HG02588 (cell line): ENCODE measurements at regions not wholly inside any gene's neighbourhood (a gene's known extent, or its start where the extent isn't known, plus 50 kb on each side); places are given as distances from the start of the nearest gene placed in this dataset.
A peak's percentile ranks its signal among the peaks of the same experiment; 100 is the strongest.

Source experiments
- ATAC-seq: cut with Tn5 transposase; IDR thresholded peaks from one replicate; pipeline ENCODE4 v1.9.1; 2021; ENCODE audit warnings: mild to moderate bottlenecking, moderate library complexity; ENCODE audit not compliant: unreplicated experiment

DNA sequence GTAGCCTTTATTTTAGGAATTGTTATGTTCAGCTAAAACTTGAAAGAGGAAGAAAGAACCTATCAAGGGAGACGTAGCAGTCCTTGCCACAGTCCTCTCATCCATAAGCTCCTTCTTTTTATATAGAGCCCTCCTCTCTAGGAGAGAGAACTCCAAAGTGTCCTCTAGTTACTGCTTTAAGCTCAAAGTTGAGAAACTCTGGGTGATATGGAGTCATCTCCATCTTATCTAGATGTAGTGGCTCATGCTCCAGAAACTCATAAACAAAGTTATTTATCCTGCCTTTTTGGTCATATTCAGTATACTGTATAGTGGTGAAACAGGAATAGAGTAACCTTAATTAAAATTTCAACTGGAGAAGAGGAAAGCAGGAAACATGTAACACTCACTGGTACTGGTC, 90.4 kb upstream of the ATF7IP start:
- ATAC-seq = no peak

GRCh38 chr12:14275886-14276285, 89.6 kb upstream of the ATF7IP start:
- ATAC-seq = no peak

DNA sequence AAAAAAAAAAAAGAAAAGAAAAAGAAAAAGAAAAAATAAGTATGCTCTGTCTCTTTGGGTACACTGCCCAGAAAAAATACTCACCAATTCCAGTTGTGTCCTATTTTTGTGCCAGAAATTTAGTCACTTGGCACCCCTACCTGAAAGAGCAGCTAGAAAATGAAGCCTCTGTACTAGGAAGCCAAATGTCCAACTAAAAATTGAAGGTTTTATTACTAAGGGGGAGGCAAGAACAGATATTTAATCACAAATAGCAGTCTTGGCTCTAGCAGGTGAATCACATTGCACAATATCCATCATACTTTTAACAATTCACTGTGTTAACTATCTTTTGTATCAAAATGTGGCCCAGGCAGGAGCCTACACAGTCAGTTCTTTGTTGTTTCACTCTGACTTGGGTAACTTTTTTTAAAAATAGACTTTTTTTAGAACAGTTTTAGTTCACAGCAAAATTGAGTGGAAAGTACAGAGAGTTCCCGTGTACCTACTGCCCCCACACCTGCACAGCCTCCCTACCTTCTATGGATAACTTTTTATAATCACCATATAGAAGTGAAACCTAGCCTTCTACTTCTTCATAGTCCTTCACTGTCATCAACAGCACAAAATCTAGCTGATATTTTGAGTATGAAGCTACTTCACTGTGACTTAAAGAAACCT, 87.1 kb upstream of the ATF7IP start:
- no peak for ATAC-seq

GRCh38 chr12:14279845-14280244, 85.6 kb upstream of the ATF7IP start:
- ATAC-seq = no peak

GRCh38 chr12:14280921-14281320, 84.6 kb upstream of the ATF7IP start:
- no peak for ATAC-seq

- ATAC-seq = no peak
These were observed 83.9 kb upstream of the ATF7IP start for GRCh38 chr12:14281539-14281938.

DNA sequence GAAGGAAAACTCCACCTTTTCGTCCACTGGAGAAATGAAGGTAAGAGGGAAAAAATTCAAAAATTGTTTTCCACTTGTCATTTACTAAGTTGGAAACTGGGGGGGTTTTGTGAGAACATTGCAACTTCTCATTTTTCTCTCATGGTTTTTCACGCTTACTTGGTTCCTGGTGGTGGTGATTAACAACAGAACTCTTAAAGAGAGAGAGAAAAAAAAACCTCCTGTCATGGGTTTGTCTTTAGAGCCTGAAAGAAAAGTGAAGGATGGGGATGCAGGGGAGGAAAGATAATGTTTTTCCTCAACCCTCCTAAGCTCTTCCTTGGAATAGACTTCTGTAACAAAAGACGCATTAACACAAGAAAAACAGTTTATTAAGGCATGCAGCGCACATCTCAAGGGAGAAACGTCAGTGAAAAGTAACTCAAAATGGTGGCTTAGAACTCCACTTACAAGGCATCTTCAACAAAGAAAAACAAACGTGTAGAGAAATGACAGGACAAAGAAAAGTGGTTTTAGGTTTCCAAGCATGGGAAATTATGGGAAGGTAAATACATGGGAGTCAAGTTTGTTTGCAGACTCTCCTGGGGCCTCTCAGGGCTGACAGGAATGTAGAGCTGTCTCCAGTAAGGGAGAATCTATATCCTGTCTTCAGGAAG, 81.9 kb upstream of the ATF7IP start:
- peak; percentile 22 for ATAC-seq

- ATAC-seq = peak; percentile 78
These were observed 81.2 kb upstream of the ATF7IP start for GRCh38 chr12:14284184-14284722.

DNA sequence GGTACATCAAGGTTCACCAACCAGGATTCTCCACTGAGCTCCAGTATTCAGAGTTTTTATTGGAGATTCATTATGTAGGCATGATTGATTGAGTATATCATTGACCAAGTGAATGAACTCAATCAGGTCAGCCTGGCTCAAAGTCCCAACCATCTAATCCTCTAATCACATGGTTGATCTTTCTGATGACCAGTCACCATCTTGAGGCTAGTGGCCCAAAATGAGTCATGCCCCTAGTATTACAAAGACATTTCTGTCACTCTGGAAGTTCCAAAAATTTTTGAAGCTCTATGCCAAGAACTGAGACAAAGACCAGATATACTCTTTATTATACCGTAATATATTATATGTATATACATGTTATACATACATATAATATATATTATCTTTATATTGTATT, 75.9 kb upstream of the ATF7IP start:
- no peak for ATAC-seq

DNA sequence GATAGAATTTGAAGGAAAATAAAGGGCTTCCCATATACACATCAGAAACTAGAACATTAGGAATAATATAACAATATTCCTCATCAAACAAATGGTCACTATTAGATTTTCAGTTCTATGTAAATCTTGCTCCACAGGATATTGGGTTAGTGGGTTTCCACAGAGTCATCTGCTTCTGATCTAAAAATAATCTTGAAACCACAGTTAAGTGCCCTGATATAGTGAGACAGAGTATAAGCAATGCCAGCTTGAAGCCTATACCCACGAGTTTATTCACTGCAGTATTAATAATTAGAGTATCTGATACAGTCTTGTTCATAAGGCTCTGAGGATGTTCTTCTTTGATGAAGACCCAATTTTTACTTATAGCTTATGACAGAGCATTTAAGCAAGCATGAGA, 74.5 kb upstream of the ATF7IP start:
- no peak for ATAC-seq

DNA sequence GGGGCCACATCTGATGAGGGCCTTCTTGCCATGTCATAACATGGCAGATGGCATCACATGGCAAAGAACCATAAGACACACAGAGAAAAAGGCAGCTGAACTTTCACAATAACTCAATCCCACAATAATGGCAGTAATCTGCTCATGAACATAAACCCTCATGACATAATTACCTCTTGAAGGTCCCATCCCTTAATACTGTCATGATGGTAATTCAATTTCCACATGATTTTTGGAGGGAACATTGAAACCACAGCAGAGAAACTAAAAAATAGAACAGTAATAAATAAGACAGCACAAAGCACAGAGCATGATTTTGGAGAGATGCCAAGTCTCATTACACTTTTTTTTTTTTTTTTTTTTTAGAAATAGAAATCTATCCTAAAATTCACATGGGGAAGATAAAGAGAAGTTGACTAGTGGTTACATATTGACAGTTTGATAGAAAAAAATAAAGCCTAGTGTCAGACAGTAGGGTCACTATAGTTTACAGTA, 61.8 kb upstream of the ATF7IP start:
- ATAC-seq = no peak

- no peak for ATAC-seq
These were observed 58.5 kb upstream of the ATF7IP start for GRCh38 chr12:14307004-14307403.

DNA sequence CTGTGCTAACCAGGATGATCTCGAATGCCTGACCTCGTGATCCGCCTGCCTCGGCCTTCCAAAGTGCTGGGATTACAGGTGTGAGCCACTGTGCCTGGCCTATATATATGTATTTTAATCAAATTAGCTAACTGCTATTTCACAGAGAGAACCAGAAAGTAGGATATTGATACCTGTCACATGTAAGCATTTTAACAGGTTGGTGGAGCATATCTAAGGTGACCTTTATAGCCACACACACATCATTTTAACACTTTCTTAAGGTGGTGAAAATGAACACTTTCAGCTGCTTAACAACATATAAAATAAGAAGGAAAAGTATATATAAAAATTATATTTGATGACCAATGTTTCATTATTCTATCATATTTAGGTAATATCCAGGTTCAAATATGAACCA, 57.0 kb upstream of the ATF7IP start:
- ATAC-seq = no peak

GRCh38 chr12:14310866-14311265, 54.6 kb upstream of the ATF7IP start:
- no peak for ATAC-seq

DNA sequence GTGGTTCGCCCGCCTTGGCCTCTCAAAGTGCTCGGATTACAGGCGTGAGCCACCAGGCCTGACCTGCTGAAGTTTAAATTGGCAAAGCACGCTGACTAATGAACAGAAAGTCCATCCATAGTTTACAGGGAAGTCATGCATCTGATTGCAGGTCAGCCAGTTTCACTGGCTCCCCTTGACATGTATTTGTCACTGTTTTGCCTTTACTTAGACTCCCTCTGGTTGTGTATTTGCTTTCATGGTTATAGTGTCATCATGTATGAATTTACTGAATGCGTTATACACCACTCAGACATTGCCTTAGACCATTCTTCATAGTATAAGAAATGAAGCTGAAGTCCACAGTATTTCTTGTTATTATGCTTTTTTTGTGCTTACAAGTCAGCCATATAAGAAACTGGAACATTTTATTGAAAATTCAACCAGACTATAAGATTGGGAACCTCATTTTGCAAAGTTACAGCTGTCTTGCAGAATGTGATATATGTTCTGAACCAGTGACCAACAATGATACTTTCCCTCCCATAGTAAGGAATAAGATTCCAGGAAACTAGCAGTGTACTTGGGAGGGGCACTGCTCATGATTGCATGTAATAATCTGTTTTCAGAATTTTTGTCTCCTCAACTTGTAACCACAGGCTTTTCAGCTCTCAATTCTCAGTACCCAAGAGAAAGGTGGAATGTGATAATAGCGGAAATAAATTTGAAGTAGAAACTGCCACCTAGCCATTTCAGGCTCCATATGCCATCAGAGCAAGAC, 51.9 kb upstream of the ATF7IP start:
- no peak for ATAC-seq

DNA sequence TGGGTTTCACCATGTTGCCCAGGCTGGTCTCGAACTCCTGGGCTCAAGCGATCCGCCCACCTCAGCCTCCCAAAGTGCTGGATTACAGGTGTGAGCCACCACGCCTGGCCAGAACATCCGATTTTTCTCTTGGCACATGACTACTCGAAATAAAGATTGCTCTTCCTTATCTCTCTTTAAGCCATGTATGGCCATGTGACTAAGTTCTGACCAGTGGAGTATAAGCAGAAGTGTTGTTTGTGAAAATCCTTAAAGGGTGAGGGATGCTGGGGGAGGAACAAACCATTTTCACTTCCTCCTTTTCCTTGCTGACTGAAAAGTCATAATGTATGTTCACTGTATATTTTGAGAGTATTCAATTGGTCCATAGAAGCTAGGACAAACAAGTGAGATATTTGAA, 50.7 kb upstream of the ATF7IP start:
- no peak for ATAC-seq

DNA sequence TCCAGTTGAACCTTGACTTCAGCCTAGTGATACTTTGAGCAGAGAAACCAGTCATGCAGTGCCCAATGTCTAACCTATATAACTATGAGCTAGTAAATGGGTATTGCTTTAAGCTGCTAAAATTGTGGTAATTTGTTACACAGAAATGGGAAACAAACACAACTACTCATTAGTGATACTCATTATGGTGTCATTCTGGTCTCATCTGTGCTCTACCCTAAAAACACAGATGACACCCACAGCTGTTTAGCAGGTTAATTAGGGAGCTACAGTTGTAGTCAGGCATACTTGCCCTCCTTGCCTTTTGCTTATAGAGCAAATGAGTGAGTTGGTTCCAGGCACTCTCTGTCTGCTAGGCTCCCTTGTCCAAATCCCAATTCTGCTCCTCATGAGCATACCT, 50.0 kb upstream of the ATF7IP start:
- no peak for ATAC-seq
